Endodermal cell (in vitro differentiated cells): ENCODE measurements at regions not wholly inside any gene's neighbourhood (a gene's known extent, or its start where the extent isn't known, plus 50 kb on each side); places are given as distances from the start of the nearest gene placed in this dataset.

Source experiments
- DNase-seq: peaks from one replicate; pipeline ENCODE4 v3.0.0-alpha.2; 2017
- H3K27ac ChIP-seq: 2 replicates; pipeline ENCODE4 v1.5.1; 2013; ENCODE audit warnings: mild to moderate bottlenecking, low read depth, low read length, moderate library complexity
- H3K27me3 ChIP-seq: 2 replicates; pipeline ENCODE4 v1.6.1; 2013; ENCODE audit warnings: mild to moderate bottlenecking, low read length, moderate library complexity; ENCODE audit not compliant: insufficient read depth, control insufficient read depth, poor library complexity, severe bottlenecking
- H3K36me3 ChIP-seq: 2 replicates; pipeline ENCODE4 v1.7.0; 2013; ENCODE audit warnings: mild to moderate bottlenecking, low read length, moderate library complexity; ENCODE audit not compliant: control insufficient read depth, insufficient read depth
- H3K4me1 ChIP-seq: one replicate; pipeline ENCODE4 v1.7.0; 2013; ENCODE audit warnings: low read length; ENCODE audit not compliant: control insufficient read depth, insufficient read depth
- H3K4me3 ChIP-seq: 2 replicates; pipeline ENCODE4 v1.5.1; 2013; ENCODE audit warnings: mild to moderate bottlenecking, low read length, moderate library complexity
- H3K9ac ChIP-seq: 2 replicates; pipeline ENCODE4 v1.6.1; 2013; ENCODE audit warnings: mild to moderate bottlenecking, low read length, moderate library complexity; ENCODE audit not compliant: poor library complexity, severe bottlenecking; ENCODE audit errors: extremely low read depth
- H3K9me3 ChIP-seq: 2 replicates; pipeline ENCODE4 v1.6.1; 2013; ENCODE audit warnings: mild to moderate bottlenecking, low read length, moderate library complexity; ENCODE audit not compliant: control insufficient read depth
- H3K27ac Mint-ChIP-seq: 2 replicates; pipeline ENCODE4 v1.8.0; 2020; ENCODE audit warnings: mixed read lengths
- H3K27me3 Mint-ChIP-seq: 2 replicates; pipeline ENCODE4 v1.8.0; 2021; ENCODE audit warnings: mild to moderate bottlenecking, mixed read lengths; ENCODE audit not compliant: insufficient read depth
- H3K36me3 Mint-ChIP-seq: 2 replicates; pipeline ENCODE4 v1.8.0; 2020; ENCODE audit warnings: low read depth, mixed read lengths
- H3K4me1 Mint-ChIP-seq: 2 replicates; pipeline ENCODE4 v1.8.0; 2020; ENCODE audit warnings: mixed read lengths
- H3K4me3 Mint-ChIP-seq: 2 replicates; pipeline ENCODE4 v1.8.0; 2020; ENCODE audit warnings: mild to moderate bottlenecking, moderate library complexity, mixed read lengths
- H3K9me3 Mint-ChIP-seq: 2 replicates; pipeline ENCODE4 v1.8.0; 2020; ENCODE audit warnings: mild to moderate bottlenecking, mixed read lengths
- CTCF ChIP-seq: fragments of 200-600 bp; sonication (generic); conservative IDR thresholded peaks from 2 replicates; pipeline ENCODE4 v1.5.0; 2021; ENCODE audit warnings: antibody characterized with exemption, mild to moderate bottlenecking
- WGBS, 2 experiments: methylation state at CpG; one replicate each; pipeline versions ENCODE4 v1.1.5 to v1.1.7; 2013; ENCODE audit warnings: missing lambda C conversion rate in 2 of 2, mixed read lengths in 1 of 2; ENCODE audit not compliant: insufficient coverage in 1 of 2, insufficient read length in 1 of 2; 5-methylcytosine and 5-hydroxymethylcytosine counted together

GRCh38 chr12:115478505-115478904 is 794.5 kb upstream of the TBX3 start:
- Histone ChIP-seq H3K36me3 (no peaks in the 10 kb centered on the region), H3K4me3 (no peak overlapping the region), H3K27ac (no peak overlapping the region), H3K9me3 (no peaks in the 10 kb centered on the region), H3K9ac (no peak overlapping the region), H3K4me1 (no peaks in the 10 kb centered on the region), H3K27me3 (no peaks in the 10 kb centered on the region)
- no peak for TF ChIP-seq CTCF
- 93 to 100% methylated on average over 1 to 2 of the region's 2 CpGs for WGBS, 2 experiments
- H3K9me3 Mint-ChIP-seq: peaks cover under 1% of the 10 kb centered on the region
- H3K4me1 Mint-ChIP-seq: peaks cover 12% of the 10 kb centered on the region
- H3K36me3 Mint-ChIP-seq: no peaks in the 10 kb centered on the region
- H3K27ac Mint-ChIP-seq: no peak overlapping the region
- H3K27me3 Mint-ChIP-seq: peaks cover 42% of the 10 kb centered on the region
- DNase-seq: no peak
- H3K4me3 Mint-ChIP-seq: no peak overlapping the region

- no peak overlapping the region for H3K27ac Mint-ChIP-seq
- H3K9ac ChIP-seq: no peak overlapping the region
- peaks cover 12% of the 10 kb centered on the region for H3K4me1 Mint-ChIP-seq
- H3K27me3 ChIP-seq: no peaks in the 10 kb centered on the region
- no peaks in the 10 kb centered on the region for H3K36me3 ChIP-seq
- no peaks in the 10 kb centered on the region for H3K36me3 Mint-ChIP-seq
- no peak for TF ChIP-seq CTCF
- peak; percentile 77 for DNase-seq
- 89 to 91% methylated on average over 12 to 14 of the region's 14 CpGs for WGBS, 2 experiments
- H3K4me3 Mint-ChIP-seq: no peak overlapping the region
- H3K27ac ChIP-seq: no peak overlapping the region
- no peak overlapping the region for H3K4me3 ChIP-seq
- no peaks in the 10 kb centered on the region for H3K9me3 ChIP-seq
- H3K9me3 Mint-ChIP-seq: no peaks in the 10 kb centered on the region
- H3K4me1 ChIP-seq: no peaks in the 10 kb centered on the region
- H3K27me3 Mint-ChIP-seq: peaks cover 62% of the 10 kb centered on the region
Observed at GRCh38 chr12:115474539-115475353, 790.8 kb upstream of the TBX3 start.

GRCh38 chr12:115473257-115473956 is 789.4 kb upstream of the TBX3 start:
- Histone ChIP-seq H3K27ac (no peak overlapping the region), H3K9me3 (no peaks in the 10 kb centered on the region), H3K36me3 (no peaks in the 10 kb centered on the region), H3K9ac (no peak overlapping the region), H3K4me3 (no peak overlapping the region), H3K27me3 (no peaks in the 10 kb centered on the region), H3K4me1 (no peaks in the 10 kb centered on the region)
- H3K4me1 Mint-ChIP-seq: peaks cover 12% of the 10 kb centered on the region
- TF ChIP-seq CTCF: no peak
- H3K27me3 Mint-ChIP-seq: peaks cover 59% of the 10 kb centered on the region
- H3K27ac Mint-ChIP-seq: no peak overlapping the region
- 88 to 94% methylated on average over 1 to 7 of the region's 7 CpGs for WGBS, 2 experiments
- H3K36me3 Mint-ChIP-seq: no peaks in the 10 kb centered on the region
- H3K4me3 Mint-ChIP-seq: no peak overlapping the region
- H3K9me3 Mint-ChIP-seq: no peaks in the 10 kb centered on the region
- no peak for DNase-seq
